NB4 (cell line): ENCODE measurements at regions not wholly inside any gene's neighbourhood (a gene's known extent, or its start where the extent isn't known, plus 50 kb on each side); places are given as distances from the start of the nearest gene placed in this dataset.

Experiments
- DNase-seq: peaks from one replicate; pipeline ENCODE4 v3.0.0; 2010; ENCODE audit warnings: low read depth
- H3K4me3 ChIP-seq: one replicate; pipeline ENCODE4 v1.5.1; 2011; ENCODE audit warnings: mild to moderate bottlenecking, low read depth, low read length, moderate library complexity
- CTCF ChIP-seq: IDR thresholded peaks from one replicate; pipeline ENCODE4 v1.5.1; 2012; ENCODE audit warnings: low read depth, low read length
- MAX ChIP-seq: IDR thresholded peaks from 2 replicates; pipeline ENCODE4 v1.6.1; 2011; ENCODE audit warnings: low read depth, low read length
- MYC ChIP-seq: IDR thresholded peaks from 2 replicates; pipeline ENCODE4 v1.6.1; 2011; ENCODE audit warnings: low read depth, low read length
- POLR2A ChIP-seq: IDR thresholded peaks from 2 replicates; pipeline ENCODE4 v1.6.1; 2011; ENCODE audit warnings: mild to moderate bottlenecking; ENCODE audit not compliant: insufficient read length; ENCODE audit errors: extremely low read depth

- no peak for TF ChIP-seq CTCF
- no peak for TF ChIP-seq POLR2A
- TF ChIP-seq MAX = no peak
- no peak for TF ChIP-seq MYC
- no peak for DNase-seq
- no peak overlapping the region for H3K4me3 ChIP-seq
These were observed 298.4 kb upstream of the ANKRD50 start for GRCh38 chr4:125010796-125011503.

GRCh38 chr4:125008676-125009075 is 296.1 kb upstream of the ANKRD50 start:
- TF ChIP-seq CTCF = no peak
- no peak for TF ChIP-seq MYC
- no peak for TF ChIP-seq POLR2A
- no peak for TF ChIP-seq MAX
- H3K4me3 ChIP-seq = no peak overlapping the region
- no peak for DNase-seq

- no peak overlapping the region for H3K4me3 ChIP-seq
- TF ChIP-seq MYC = no peak
- no peak for TF ChIP-seq MAX
- TF ChIP-seq POLR2A = no peak
- no peak for TF ChIP-seq CTCF
These were observed 292.1 kb upstream of the ANKRD50 start for GRCh38 chr4:125004676-125005075.

GRCh38 chr4:125003840-125004239 is 291.3 kb upstream of the ANKRD50 start:
- DNase-seq = no peak
- TF ChIP-seq CTCF = no peak
- no peak for TF ChIP-seq POLR2A
- no peak for TF ChIP-seq MAX
- no peak for TF ChIP-seq MYC
- H3K4me3 ChIP-seq = no peak overlapping the region

More at GRCh38 chr4:125004676-125005075, 292.1 kb upstream of the ANKRD50 start:
- DNase-seq = no peak

- TF ChIP-seq POLR2A (no peak), CTCF (no peak), MYC (no peak), MAX (no peak)
- no peak overlapping the region for H3K4me3 ChIP-seq
- DNase-seq = no peak
These were observed 285.5 kb upstream of the ANKRD50 start for GRCh38 chr4:124997991-124998390.
